ENCODE measurements at regions not wholly inside any gene's neighbourhood (a gene's known extent, or its start where the extent isn't known, plus 50 kb on each side); places are given as distances from the start of the nearest gene placed in this dataset.

GRCh38 chr2:157927155-157927554 lies 51.0 kb upstream of the ACVR1 start:
- Histone ChIP-seq H2BK15ac (ENCODE audit: low read length) (no peak overlapping the region), H3K4me1 (replicated peaks in 1 of 4; ENCODE audit: control insufficient read depth in 3 of 4, insufficient read depth in 4 of 4, low read length in 3 of 4) (peaks cover 0 to 11% (median 7%) of the 10 kb centered on the region in 4 experiments; a peak in 5 of 7 replicates), H3K9ac (replicated peaks in 1 of 4; ENCODE audit: extremely low read depth in 1 of 4, low read depth in 3 of 4, low read length in 3 of 4) (no peak overlapping the region), H4K91ac (replicated peaks; ENCODE audit: insufficient read length, low read length) (no peak overlapping the region), H3K27me3 (replicated peaks in 1 of 4; ENCODE audit: control insufficient read depth in 3 of 4, extremely low read depth in 1 of 4, insufficient read depth in 3 of 4, low read length in 3 of 4) (peaks cover 12 to 26% (median 22%) of the 10 kb centered on the region in 4 experiments), H4K5ac (ENCODE audit: insufficient read length, low read depth, low read length) (no peak overlapping the region), H2BK120ac (replicated peaks; ENCODE audit: low read depth, low read length) (no peak overlapping the region), H3K36me3 (ENCODE audit: control insufficient read depth in 2 of 4, insufficient read depth in 4 of 4, low read length in 3 of 4) (no peaks in the 10 kb centered on the region), H2AK5ac (ENCODE audit: low read depth, low read length) (no peak overlapping the region), H2AFZ (ENCODE audit: low read length) (no peak overlapping the region), H3K56ac (replicated peaks; ENCODE audit: insufficient read length, low read depth, low read length) (no peak overlapping the region), H3K18ac (ENCODE audit: extremely low read depth, low read length) (no peak overlapping the region), H3K23me2 (ENCODE audit: low read depth, low read length) (peaks cover 2% of the 10 kb centered on the region; the same call in 1 of the 2 replicates), H3K4ac (replicated peaks; ENCODE audit: insufficient read length, low read depth, low read length) (no peak overlapping the region), H4K8ac (ENCODE audit: extremely low read depth, insufficient read depth, low read length) (no peak overlapping the region), H2BK5ac (ENCODE audit: low read depth, low read length) (no peak overlapping the region), H3K4me3 (ENCODE audit: extremely low read depth in 1 of 4, insufficient read depth in 2 of 4, low read depth in 3 of 4, low read length in 4 of 4) (no peak overlapping the region), H2BK20ac (ENCODE audit: low read length) (no peak overlapping the region), H3K4me2 (ENCODE audit: insufficient read depth in 1 of 2, low read depth in 2 of 2, low read length in 2 of 2) (no peak overlapping the region), H2BK12ac (ENCODE audit: low read depth, low read length) (no peak overlapping the region), H3K23ac (ENCODE audit: insufficient read length) (no peak overlapping the region), H3K79me1 (ENCODE audit: low read depth, low read length) (no peaks in the 10 kb centered on the region), H3K27ac (ENCODE audit: low read depth, low read length) (no peak overlapping the region), H4K20me1 (replicated peaks in 1 of 2; ENCODE audit: control insufficient read depth in 1 of 2, insufficient read depth in 2 of 2, low read length in 2 of 2) (no peaks in the 10 kb centered on the region), H3K14ac (ENCODE audit: insufficient read length) (no peak overlapping the region), H3K9me3 (ENCODE audit: insufficient read depth in 2 of 2, low read depth in 1 of 2, low read length in 1 of 2) (no peaks in the 10 kb centered on the region), H3K79me2 (ENCODE audit: control insufficient read depth in 1 of 2, insufficient read depth in 2 of 2, low read length in 2 of 2) (no peaks in the 10 kb centered on the region)
- 93% methylated on average over 2 of the region's 2 CpGs; no CpG with 5 or more reads in 1 of the 2 experiments for WGBS, 2 experiments (ENCODE audit: extremely low coverage in 1 of 2, insufficient coverage in 1 of 2, insufficient read length in 1 of 2, insufficient replicate concordance in 2 of 2, low coverage in 1 of 2, low lambda C conversion rate in 2 of 2, missing lambda C conversion rate in 1 of 2)
- ChIA-PET POLR2A (ENCODE audit: partially characterized antibody) (interaction anchor here (1.4 kb wide), 1 partner anchor 52 kb away, joined by 4 read pairs; no protein-coding TSS in a partner anchor), CTCF (ENCODE audit: partially characterized antibody) (no interaction called here)
- DNase-seq (ENCODE audit: low read depth in 1 of 2, low spot score in 2 of 2), result no peak
- no peak for FAIRE-seq
- TF ChIP-seq JUN (IDR thresholded peaks at IDR 0.05; ENCODE audit: low read depth, low read length) (no peak), CBX8 (IDR thresholded peaks at IDR 0.05; ENCODE audit: borderline replicate concordance, low read depth, low read length) (no peak), KDM1A (IDR thresholded peaks at IDR 0.05; ENCODE audit: borderline replicate concordance, low read length) (no peak), SP4 (IDR thresholded peaks at IDR 0.05; ENCODE audit: low read length) (no peak), CHD2 (IDR thresholded peaks at IDR 0.05; ENCODE audit: low read length) (no peak), KDM5A (IDR thresholded peaks at IDR 0.05; ENCODE audit: low read length) (no peak), ZNF274 (IDR thresholded peaks at IDR 0.05; ENCODE audit: borderline replicate concordance, extremely low read depth, low read length) (no peak), TEAD4 (IDR thresholded peaks at IDR 0.05; ENCODE audit: low read depth, low read length) (no peak), TCF12 (IDR thresholded peaks at IDR 0.05; ENCODE audit: low read depth, low read length) (no peak), GABPA (IDR thresholded peaks at IDR 0.05; ENCODE audit: borderline replicate concordance, insufficient read depth, low read length) (no peak), FOSL1 (IDR thresholded peaks at IDR 0.05; ENCODE audit: insufficient read depth, low read depth, low read length) (no peak), MAX (IDR thresholded peaks at IDR 0.05) (no peak), YY1 (IDR thresholded peaks at IDR 0.05; ENCODE audit: low read depth, low read length) (no peak)

All from H1 (cell line).